Liver (tissue), 8 donors: ENCODE measurements at regions not wholly inside any gene's neighbourhood (a gene's known extent, or its start where the extent isn't known, plus 50 kb on each side); places are given as distances from the start of the nearest gene placed in this dataset.

Source experiments
- DNase-seq: peaks from one replicate; pipeline ENCODE4 v3.0.0-alpha.2; 2017; ENCODE audit warnings: low spot score
- H3K27ac ChIP-seq, 2 donors: one replicate each; pipeline ENCODE4 v1.7.0; 2013; ENCODE audit warnings: inconsistent platforms in 2 of 2, low read length in 2 of 2, control low read depth in 1 of 2, low read depth in 1 of 2, mild to moderate bottlenecking in 1 of 2
- H3K27me3 ChIP-seq, 4 donors: one replicate each; pipeline versions ENCODE4 v1.6.1 to v1.7.0; 2013; ENCODE audit warnings: low read length in 3 of 4, inconsistent platforms in 1 of 4, mild to moderate bottlenecking in 1 of 4, moderate library complexity in 1 of 4; ENCODE audit not compliant: control insufficient read depth in 4 of 4, insufficient read depth in 4 of 4
- H3K36me3 ChIP-seq, 4 donors: one replicate each; pipeline versions ENCODE4 v1.6.1 to v1.7.0; 2013; ENCODE audit warnings: low read length in 3 of 4, mild to moderate bottlenecking in 3 of 4, low read depth in 1 of 4, moderate library complexity in 1 of 4; ENCODE audit not compliant: control insufficient read depth in 4 of 4, insufficient read depth in 3 of 4
- H3K4me1 ChIP-seq, 4 donors: one replicate each; pipeline versions ENCODE4 v1.6.1 to v1.7.0; 2013; ENCODE audit warnings: low read length in 3 of 4, mild to moderate bottlenecking in 3 of 4, moderate library complexity in 1 of 4; ENCODE audit not compliant: control insufficient read depth in 4 of 4, insufficient read depth in 4 of 4
- H3K4me3 ChIP-seq, 3 donors: one replicate each; pipeline versions ENCODE4 v1.6.1 to v1.7.0; 2013; ENCODE audit warnings: low read length in 3 of 3, control low read depth in 1 of 3, low read depth in 1 of 3, mild to moderate bottlenecking in 1 of 3
- H3K9ac ChIP-seq, 2 donors: one replicate each; pipeline ENCODE4 v1.7.0; 2013; ENCODE audit warnings: low read length in 2 of 2, mild to moderate bottlenecking in 2 of 2, moderate library complexity in 2 of 2, control low read depth in 1 of 2, low read depth in 1 of 2
- H3K9me3 ChIP-seq, 4 donors: one replicate each; pipeline versions ENCODE4 v1.6.1 to v1.7.0; 2013; ENCODE audit warnings: low read length in 3 of 4; ENCODE audit not compliant: control insufficient read depth in 4 of 4
- ATF3 ChIP-seq: IDR thresholded peaks from 2 replicates; pipeline ENCODE4 v1.6.1; 2016; ENCODE audit warnings: antibody characterized with exemption
- CTCF ChIP-seq: fragments of 150-350 bp; IDR thresholded peaks from 2 replicates; pipeline ENCODE4 v1.5.1; 2017; ENCODE audit warnings: improper control_type of control experiment, low read depth, low read length; ENCODE audit not compliant: missing input control
- EGR1 ChIP-seq, 2 donors: IDR thresholded peaks; 2 replicates each; pipeline ENCODE4 v1.6.1; 2016 to 2018; ENCODE audit warnings: antibody characterized with exemption in 2 of 2, low read depth in 2 of 2
- MAX ChIP-seq: IDR thresholded peaks from 2 replicates; pipeline ENCODE4 v1.6.1; 2016; ENCODE audit warnings: antibody characterized with exemption
- RAD21 ChIP-seq, 2 donors: IDR thresholded peaks; 2 replicates each; pipeline ENCODE4 v1.6.1; 2016; ENCODE audit warnings: antibody characterized with exemption in 2 of 2, mild to moderate bottlenecking in 2 of 2
- REST ChIP-seq: IDR thresholded peaks from 2 replicates; pipeline ENCODE4 v1.6.1; 2016; ENCODE audit warnings: antibody characterized with exemption, mild to moderate bottlenecking
- RXRA ChIP-seq, 2 donors: IDR thresholded peaks; 2 replicates each; pipeline ENCODE4 v1.6.1; 2017 to 2018; ENCODE audit warnings: antibody characterized with exemption in 2 of 2, mild to moderate bottlenecking in 1 of 2
- TAF1 ChIP-seq: conservative IDR thresholded peaks from 2 replicates; pipeline ENCODE4 v1.6.1; 2016; ENCODE audit warnings: antibody characterized with exemption, mild to moderate bottlenecking
- YY1 ChIP-seq: IDR thresholded peaks from 2 replicates; pipeline ENCODE4 v1.6.1; 2016; ENCODE audit warnings: antibody characterized with exemption, mild to moderate bottlenecking
- ZBTB33 ChIP-seq: IDR thresholded peaks from 2 replicates; pipeline ENCODE4 v1.6.1; 2016; ENCODE audit warnings: antibody characterized with exemption
- WGBS: extraction: QIAGEN DNeasy Blood & Tissue Kit; methylation state at CpG from one replicate; pipeline ENCODE4 v1.1.7; 2013; 5-methylcytosine and 5-hydroxymethylcytosine counted together
- donor health status: healthy.
- donor health status: healthy.
- donor health status: healthy.
- donor health status: healthy.
- donor health status: healthy.

- no peak for DNase-seq
- no peaks in the 10 kb centered on the region for H3K9me3 ChIP-seq
- WGBS, result 76% methylated on average over 2 of the region's 2 CpGs
- TF ChIP-seq TAF1 (no peak), ZBTB33 (no peak), YY1 (no peak), MAX (no peak), ATF3 (no peak), REST (no peak), RAD21 (IDR thresholded peaks at IDR 0.05) (no peak)
- no peak overlapping the region for H3K4me3 ChIP-seq
- H3K27me3 ChIP-seq, result no peaks in the 10 kb centered on the region
- no peak overlapping the region for H3K9ac ChIP-seq
- no peaks in the 10 kb centered on the region for H3K4me1 ChIP-seq
- no peaks in the 10 kb centered on the region for H3K36me3 ChIP-seq
- no peak overlapping the region for H3K27ac ChIP-seq
Measured at GRCh38 chr4:134540588-134540987, 339.0 kb upstream of the PABPC4L start.

- DNase-seq, result no peak
- WGBS, result 49% methylated on average over 1 of the region's 1 CpG
- TF ChIP-seq RXRA (IDR thresholded peaks at IDR 0.05), result no peak
- H3K9ac ChIP-seq, result no peak overlapping the region
- no peaks in the 10 kb centered on the region for H3K4me1 ChIP-seq
- no peaks in the 10 kb centered on the region for H3K9me3 ChIP-seq
- H3K36me3 ChIP-seq, result no peaks in the 10 kb centered on the region
- H3K4me3 ChIP-seq, result no peak overlapping the region
- no peak overlapping the region for H3K27ac ChIP-seq
- H3K27me3 ChIP-seq, result no peaks in the 10 kb centered on the region
Measured at GRCh38 chr4:134539729-134540231, 338.2 kb upstream of the PABPC4L start.

GRCh38 chr4:134537701-134538100, 336.1 kb upstream of the PABPC4L start:
- Histone ChIP-seq H3K27me3 (no peaks in the 10 kb centered on the region), H3K4me3 (no peak overlapping the region), H3K36me3 (no peaks in the 10 kb centered on the region), H3K27ac (no peak overlapping the region), H3K4me1 (no peaks in the 10 kb centered on the region), H3K9ac (no peak overlapping the region), H3K9me3 (no peaks in the 10 kb centered on the region)
- DNase-seq, result no peak
- TF ChIP-seq EGR1 (IDR thresholded peaks at IDR 0.05; ENCODE audit: low read depth in 2 of 2) (no peak), REST (no peak), MAX (no peak), CTCF (no peak)
